ENCODE measurements at regions not wholly inside any gene's neighbourhood (a gene's known extent, or its start where the extent isn't known, plus 50 kb on each side); places are given as distances from the start of the nearest gene placed in this dataset.

GRCh38 chr9:126128494-126129142, 198.0 kb upstream of the MVB12B start:
- H4K20me1 ChIP-seq (replicated peaks; ENCODE audit: insufficient read depth): no peaks in the 10 kb centered on the region
- H3K4me1 Mint-ChIP-seq: no peaks in the 10 kb centered on the region; the same call in 2 of the 3 replicates
- no peaks in the 10 kb centered on the region for H3K79me2 ChIP-seq (replicated peaks; ENCODE audit: insufficient read depth)
- H3K27ac ChIP-seq (ENCODE audit: low read depth): no peak overlapping the region
- no peaks in the 10 kb centered on the region for H3K27me3 ChIP-seq (ENCODE audit: insufficient read depth)
- no peak for ATAC-seq
- no peaks in the 10 kb centered on the region for H3K9me2 ChIP-seq (ENCODE audit: insufficient read depth)
- H3K36me3 ChIP-seq (ENCODE audit: insufficient read depth): no peaks in the 10 kb centered on the region
- H3K4me3 ChIP-seq: no peak overlapping the region
- no peaks in the 10 kb centered on the region for H3K36me3 Mint-ChIP-seq (ENCODE audit: low read depth)
- no peaks in the 10 kb centered on the region for H3K4me1 ChIP-seq (ENCODE audit: insufficient read depth)
- no peak overlapping the region for H3K4me2 ChIP-seq
- no peak for DNase-seq (ENCODE audit: low spot score)
- H2AFZ ChIP-seq: no peak overlapping the region
- H3K27me3 Mint-ChIP-seq (ENCODE audit: insufficient read depth, low read depth, poor library complexity): peaks cover 3% of the 10 kb centered on the region
- H3K9me3 Mint-ChIP-seq: peaks cover 6% of the 10 kb centered on the region; the same call in 1 of the 3 replicates
- H3K27ac Mint-ChIP-seq: no peak overlapping the region
- no peaks in the 10 kb centered on the region for H3F3A ChIP-seq (replicated peaks; ENCODE audit: low read depth)
- no peak overlapping the region for H3K4me3 Mint-ChIP-seq
- TF ChIP-seq NANOG (IDR thresholded peaks at IDR 0.05; ENCODE audit: borderline replicate concordance) (no peak), CREB1 (CRISPR knock-in tag; IDR thresholded peaks at IDR 0.05; ENCODE audit: low read depth) (no peak), STAT1 (IDR thresholded peaks at IDR 0.05; ENCODE audit: unreplicated experiment) (no peak), JUNB (IDR thresholded peaks at IDR 0.05; ENCODE audit: unreplicated experiment) (no peak), POLR2AphosphoS5 (IDR thresholded peaks at IDR 0.05; ENCODE audit: low read depth) (no peak), CTCF (conservative IDR thresholded peaks at IDR 0.05; ENCODE audit: low read depth in 2 of 2) (no peak), REST (IDR thresholded peaks at IDR 0.05; ENCODE audit: unreplicated experiment) (no peak), EZH2phosphoT487 (IDR thresholded peaks at IDR 0.05; ENCODE audit: unreplicated experiment) (no peak), EZH2 (IDR thresholded peaks at IDR 0.05; ENCODE audit: low read depth, unreplicated experiment) (no peak), ETS1 (IDR thresholded peaks at IDR 0.05) (no peak), ZNF114 (CRISPR knock-in tag; IDR thresholded peaks at IDR 0.05) (no peak)

All from GM23338 (cell line).